GM12878 (cell line): ENCODE measurements at regions not wholly inside any gene's neighbourhood (a gene's known extent, or its start where the extent isn't known, plus 50 kb on each side); places are given as distances from the start of the nearest gene placed in this dataset.

Experiments
- ATF3 ChIP-seq: IDR thresholded peaks from 2 replicates; pipeline ENCODE4 v1.6.1; 2011; ENCODE audit warnings: low read depth, mild to moderate bottlenecking, low read length, moderate library complexity, borderline replicate concordance; ENCODE audit errors: extremely low read depth
- CBFB ChIP-seq: IDR thresholded peaks from 2 replicates; pipeline ENCODE4 v1.6.1; 2016; ENCODE audit warnings: antibody characterized with exemption, low read depth
- CHD2 ChIP-seq: IDR thresholded peaks from 2 replicates; pipeline ENCODE4 v1.6.1; 2011; ENCODE audit warnings: low read depth, low read length, improper control_type of control experiment, borderline replicate concordance
- EED ChIP-seq: sonication (generic); IDR thresholded peaks from 2 replicates; pipeline ENCODE4 v1.6.1; 2016; ENCODE audit warnings: antibody characterized with exemption, low read depth
- KAT2A ChIP-seq: conservative IDR thresholded peaks from 2 replicates; pipeline ENCODE4 v1.6.1; 2011; ENCODE audit warnings: low read depth, low read length; ENCODE audit not compliant: control insufficient read depth
- MTA3 ChIP-seq: IDR thresholded peaks from 2 replicates; pipeline ENCODE4 v1.6.1; 2012; ENCODE audit warnings: low read length, inconsistent platforms, borderline replicate concordance
- SRF ChIP-seq, 2 experiments: IDR thresholded peaks; 2 replicates each; pipeline ENCODE4 v1.6.1; 2011; ENCODE audit warnings: low read depth in 2 of 2, low read length in 2 of 2, mild to moderate bottlenecking in 1 of 2, moderate library complexity in 1 of 2
- STAT3 ChIP-seq: IDR thresholded peaks from 2 replicates; pipeline ENCODE4 v1.6.1; 2011; ENCODE audit warnings: low read depth, low read length, improper control_type of control experiment
- ZBTB40 ChIP-seq: fragments of 450-650 bp; IDR thresholded peaks from 2 replicates; pipeline ENCODE4 v1.6.1; 2016; ENCODE audit warnings: mild to moderate bottlenecking, moderate library complexity, borderline replicate concordance
- TF ChIP-seq, protein P1 (sequence below): IDR thresholded peaks from 2 replicates; pipeline ENCODE4 v1.6.1; 2012; ENCODE audit warnings: low read depth, low read length, improper control_type of control experiment

DNA sequence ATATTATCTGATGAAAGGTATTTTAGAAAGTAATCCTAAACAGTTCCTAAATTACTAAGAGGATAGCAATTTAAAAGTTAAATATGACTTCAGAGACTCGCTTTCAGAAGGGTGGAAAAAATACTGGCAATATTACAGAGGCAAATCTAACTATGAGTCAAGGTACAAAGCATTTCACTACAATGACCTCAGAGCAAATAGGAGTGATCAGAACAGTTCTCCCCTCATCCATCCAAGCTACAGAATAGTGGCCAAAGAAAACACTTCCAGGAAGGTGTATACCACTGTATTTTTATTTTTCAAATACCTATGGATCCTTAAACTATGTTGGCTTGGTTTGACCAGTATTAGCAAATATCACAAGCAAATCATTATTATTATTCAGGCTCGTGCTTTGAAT lies 112.8 kb upstream of the ODAD2 start (continued):
- TF ChIP-seq EED, result no peak
- no peak for TF ChIP-seq KAT2A
- TF ChIP-seq CBFB, result no peak
- TF ChIP-seq ATF3, result no peak
- no peak for TF ChIP-seq SRF (IDR thresholded peaks at IDR 0.05; ENCODE audit: low read depth in 2 of 2, low read length in 2 of 2)
- no peak for TF ChIP-seq CHD2
- TF ChIP-seq STAT3, result no peak
- TF ChIP-seq, protein P1, sequence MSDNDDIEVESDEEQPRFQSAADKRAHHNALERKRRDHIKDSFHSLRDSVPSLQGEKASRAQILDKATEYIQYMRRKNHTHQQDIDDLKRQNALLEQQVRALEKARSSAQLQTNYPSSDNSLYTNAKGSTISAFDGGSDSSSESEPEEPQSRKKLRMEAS, result no peak
- no peak for TF ChIP-seq MTA3
- TF ChIP-seq ZBTB40, result no peak
- TF ChIP-seq, all 136 proteins: peak for 0
